Breast epithelium (tissue), 4 donors: ENCODE measurements at regions not wholly inside any gene's neighbourhood (a gene's known extent, or its start where the extent isn't known, plus 50 kb on each side); places are given as distances from the start of the nearest gene placed in this dataset.

Source experiments
- DNase-seq, 2 donors: peaks; one replicate each; pipeline ENCODE4 v3.0.0-alpha.2; 2019; ENCODE audit warnings: low spot score in 2 of 2
- H3K27ac ChIP-seq, 2 donors: fragments of 200-600 bp; sonication (generic) in 1 of 2; one replicate each; pipeline ENCODE4 v1.5.1; 2016 to 2019; ENCODE audit warnings: mild to moderate bottlenecking in 1 of 2
- H3K27me3 ChIP-seq, 2 donors: fragments of 200-600 bp; sonication (generic) in 1 of 2; one replicate each; pipeline versions ENCODE4 v1.5.1 to v1.6.0; 2017 to 2019; ENCODE audit warnings: control low read depth in 1 of 2, mild to moderate bottlenecking in 1 of 2
- H3K36me3 ChIP-seq: fragments of 200-600 bp; one replicate; pipeline ENCODE4 v1.5.1; 2019
- H3K4me1 ChIP-seq, 2 donors: fragments of 200-600 bp; sonication (generic); one replicate each; pipeline ENCODE4 v1.5.1; 2016 to 2019; ENCODE audit warnings: control low read depth in 1 of 2
- H3K4me3 ChIP-seq, 3 donors: fragments of 200-600 bp; sonication (generic); 1 replicate in 2 of 3; 2 replicates in 1 of 3; pipeline ENCODE4 v1.5.1; 2016 to 2019; ENCODE audit warnings: mild to moderate bottlenecking in 3 of 3, moderate library complexity in 2 of 3
- H3K9me3 ChIP-seq, 2 donors: fragments of 200-600 bp; sonication (generic) in 1 of 2; one replicate each; pipeline ENCODE4 v1.5.1; 2016 to 2019; ENCODE audit warnings: control low read depth in 1 of 2
- POLR2A ChIP-seq: fragments of 450-650 bp; IDR thresholded peaks from one replicate; pipeline ENCODE4 v1.6.1; 2016; ENCODE audit warnings: antibody characterized with exemption, mild to moderate bottlenecking, moderate library complexity
- POLR2AphosphoS5 ChIP-seq, 3 donors: sonication (generic); formaldehyde crosslinking; IDR thresholded peaks; one replicate each; pipeline ENCODE4 v1.6.1; 2017; ENCODE audit warnings: antibody characterized with exemption in 3 of 3
- intact Hi-C: fragments of 100-400 bp; cut with DNase I; formaldehyde crosslinking; loops from one replicate; pipeline ENCODE4 v1.15.1; 2023; ENCODE audit warnings: low total_unique reads
- TF ChIP-seq, protein P1 (sequence below), 3 donors: fragments of 450-650 bp; IDR thresholded peaks; one replicate each; pipeline ENCODE4 v1.5.1; 2016 to 2017; ENCODE audit warnings: antibody characterized with exemption in 3 of 3, mild to moderate bottlenecking in 3 of 3, moderate library complexity in 3 of 3

DNA sequence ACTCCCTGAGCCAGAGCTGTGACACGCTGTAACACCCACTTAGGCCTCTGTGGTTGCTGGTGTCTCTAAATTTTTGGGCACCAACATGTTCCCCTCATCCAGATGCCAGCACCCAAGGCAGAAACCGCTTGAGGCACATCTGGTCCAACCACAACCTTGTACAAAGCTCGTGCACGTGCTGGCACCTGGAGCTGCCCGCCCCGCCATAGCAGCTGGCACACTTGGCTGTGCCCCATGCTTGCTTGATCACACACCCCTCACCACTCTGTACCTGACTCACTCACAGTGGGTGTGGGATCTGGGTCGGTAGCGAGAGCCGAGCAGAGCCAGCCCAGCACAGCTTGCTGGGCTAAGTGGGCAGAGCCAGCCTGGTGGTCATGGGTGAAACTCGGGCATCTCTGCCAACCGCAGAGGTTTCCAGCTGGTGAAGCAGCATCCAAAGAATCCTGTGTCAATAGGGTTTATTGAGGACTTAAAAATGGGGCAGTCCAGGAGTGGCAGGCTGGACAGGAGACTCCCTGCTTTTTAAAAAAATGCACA is 1210.4 kb downstream of the TYW1 start:
- Histone ChIP-seq H3K36me3 (no peaks in the 10 kb centered on the region), H3K27me3 (no peaks in the 10 kb centered on the region), H3K4me3 (no peak overlapping the region), H3K9me3 (peaks cover 8 to 10% of the 10 kb centered on the region in 2 donors), H3K27ac (no peak overlapping the region), H3K4me1 (no peaks in the 10 kb centered on the region)
- TF ChIP-seq POLR2A (no peak), POLR2AphosphoS5 (IDR thresholded peaks at IDR 0.05) (no peak)
- TF ChIP-seq, protein P1, sequence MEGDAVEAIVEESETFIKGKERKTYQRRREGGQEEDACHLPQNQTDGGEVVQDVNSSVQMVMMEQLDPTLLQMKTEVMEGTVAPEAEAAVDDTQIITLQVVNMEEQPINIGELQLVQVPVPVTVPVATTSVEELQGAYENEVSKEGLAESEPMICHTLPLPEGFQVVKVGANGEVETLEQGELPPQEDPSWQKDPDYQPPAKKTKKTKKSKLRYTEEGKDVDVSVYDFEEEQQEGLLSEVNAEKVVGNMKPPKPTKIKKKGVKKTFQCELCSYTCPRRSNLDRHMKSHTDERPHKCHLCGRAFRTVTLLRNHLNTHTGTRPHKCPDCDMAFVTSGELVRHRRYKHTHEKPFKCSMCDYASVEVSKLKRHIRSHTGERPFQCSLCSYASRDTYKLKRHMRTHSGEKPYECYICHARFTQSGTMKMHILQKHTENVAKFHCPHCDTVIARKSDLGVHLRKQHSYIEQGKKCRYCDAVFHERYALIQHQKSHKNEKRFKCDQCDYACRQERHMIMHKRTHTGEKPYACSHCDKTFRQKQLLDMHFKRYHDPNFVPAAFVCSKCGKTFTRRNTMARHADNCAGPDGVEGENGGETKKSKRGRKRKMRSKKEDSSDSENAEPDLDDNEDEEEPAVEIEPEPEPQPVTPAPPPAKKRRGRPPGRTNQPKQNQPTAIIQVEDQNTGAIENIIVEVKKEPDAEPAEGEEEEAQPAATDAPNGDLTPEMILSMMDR (IDR thresholded peaks at IDR 0.05), result no peak
- DNase-seq, result no peak
- intact Hi-C loops, result no loop called here

DNA sequence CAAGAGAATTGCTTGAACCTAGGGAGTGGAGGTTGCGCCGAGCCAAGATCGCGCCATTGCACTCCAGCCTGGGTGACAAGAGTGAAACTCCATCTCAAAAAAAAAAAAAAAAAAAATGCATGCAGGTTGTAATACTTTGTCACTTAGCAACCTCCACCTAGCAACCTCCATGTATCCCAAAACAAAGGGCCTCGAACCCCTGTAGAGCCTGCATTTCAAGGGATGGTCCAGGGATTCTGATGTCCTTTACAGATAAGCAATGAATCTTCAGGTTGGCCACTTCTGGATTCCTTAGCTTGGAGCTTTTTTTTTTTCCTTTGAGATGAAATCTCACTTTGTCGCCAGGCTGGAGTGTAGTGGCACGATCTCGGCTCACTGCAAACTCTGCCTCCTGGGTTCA is 1211.0 kb downstream of the TYW1 start:
- no peaks in the 10 kb centered on the region for H3K27me3 ChIP-seq
- H3K36me3 ChIP-seq, result no peaks in the 10 kb centered on the region
- DNase-seq, result no peak
- TF ChIP-seq POLR2AphosphoS5 (IDR thresholded peaks at IDR 0.05) (no peak), POLR2A (no peak)
- TF ChIP-seq, protein P1 (IDR thresholded peaks at IDR 0.05), result no peak
- no peak overlapping the region for H3K4me3 ChIP-seq
- peaks cover 8 to 10% of the 10 kb centered on the region in 2 donors for H3K9me3 ChIP-seq
- no peak overlapping the region for H3K27ac ChIP-seq
- H3K4me1 ChIP-seq, result no peaks in the 10 kb centered on the region
- intact Hi-C loops, result no loop called here

DNA sequence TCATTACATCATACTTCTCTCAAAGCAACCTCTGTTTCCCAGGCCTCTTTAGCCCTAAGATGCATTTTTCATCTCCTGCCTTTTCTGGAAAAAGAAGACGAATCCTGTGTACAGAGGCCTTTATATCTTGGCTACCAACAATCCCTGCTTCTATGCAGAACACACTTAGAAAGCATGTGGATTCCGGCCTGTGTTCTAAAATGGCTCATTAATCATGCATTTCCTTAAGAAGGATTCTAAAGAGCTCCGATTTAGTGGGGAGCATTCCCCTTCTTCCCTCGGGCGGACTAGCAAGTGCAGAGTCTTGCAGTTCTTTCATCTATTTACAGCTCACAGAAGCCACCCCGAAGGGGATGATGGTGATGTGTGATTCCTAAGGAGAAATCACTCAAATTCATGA is 1212.9 kb downstream of the TYW1 start:
- intact Hi-C loops, result no loop called here
- H3K27me3 ChIP-seq, result no peaks in the 10 kb centered on the region
- no peak overlapping the region for H3K27ac ChIP-seq
- peaks cover 8 to 10% of the 10 kb centered on the region in 2 donors for H3K9me3 ChIP-seq
- H3K36me3 ChIP-seq, result no peaks in the 10 kb centered on the region
- no peak overlapping the region for H3K4me3 ChIP-seq
- TF ChIP-seq POLR2A, result no peak
- TF ChIP-seq, protein P1 (IDR thresholded peaks at IDR 0.05), result no peak
- TF ChIP-seq POLR2AphosphoS5 (IDR thresholded peaks at IDR 0.05), result no peak
- H3K4me1 ChIP-seq, result no peaks in the 10 kb centered on the region
- DNase-seq, result no peak

DNA sequence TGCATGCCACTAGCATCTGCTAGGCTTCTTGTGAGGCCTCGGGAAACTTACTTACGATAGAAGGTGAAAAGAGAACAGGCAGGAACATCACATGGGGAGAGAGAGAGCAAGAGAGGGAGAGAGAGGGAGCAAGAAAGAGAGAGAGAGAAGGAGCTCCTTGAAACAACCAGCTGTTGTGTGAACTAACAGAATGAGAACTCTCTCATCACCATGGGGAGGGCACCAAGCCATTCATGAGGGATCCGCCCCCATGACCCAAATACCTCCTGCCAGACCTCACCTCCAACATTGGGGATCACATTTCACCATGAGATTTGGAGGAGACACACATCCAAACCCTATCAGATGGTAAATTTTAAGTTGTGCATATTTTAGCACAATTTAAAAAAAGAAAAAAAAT is 1217.2 kb downstream of the TYW1 start:
- intact Hi-C loops, result no loop called here

DNA sequence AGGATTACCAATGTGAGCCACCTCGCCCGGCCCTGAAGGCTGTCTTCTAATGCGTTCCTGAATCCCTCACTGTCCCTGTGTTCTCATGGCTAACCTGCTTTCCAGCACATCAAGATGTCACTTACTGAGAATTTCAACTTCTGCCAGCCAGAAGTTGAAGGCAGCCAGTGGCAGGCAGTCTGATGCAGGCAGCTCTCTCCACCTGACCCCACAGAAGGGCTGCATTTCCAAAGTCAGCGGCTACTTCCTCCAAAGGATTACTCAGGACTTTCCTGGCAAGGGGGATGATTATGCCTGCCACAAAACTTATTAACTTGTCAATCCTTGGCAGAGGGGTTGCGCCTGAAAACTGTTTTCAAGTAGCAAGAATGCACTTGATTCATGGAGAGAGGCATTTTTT is 1219.4 kb downstream of the TYW1 start:
- peak in 1 of 2 donors; percentile 27 for DNase-seq
- H3K36me3 ChIP-seq, result no peaks in the 10 kb centered on the region
- TF ChIP-seq POLR2A (no peak), POLR2AphosphoS5 (IDR thresholded peaks at IDR 0.05) (no peak)
- TF ChIP-seq, protein P1 (IDR thresholded peaks at IDR 0.05), result no peak
- intact Hi-C loops, result no loop called here
- no peak overlapping the region for H3K27ac ChIP-seq
- no peaks in the 10 kb centered on the region for H3K27me3 ChIP-seq
- no peaks in the 10 kb centered on the region for H3K4me1 ChIP-seq
- H3K4me3 ChIP-seq, result no peak overlapping the region
- no peaks in the 10 kb centered on the region for H3K9me3 ChIP-seq

More for the DNA sequence above, 1217.2 kb downstream of the TYW1 start:
- no peak for TF ChIP-seq POLR2AphosphoS5 (IDR thresholded peaks at IDR 0.05)
- TF ChIP-seq, protein P1 (IDR thresholded peaks at IDR 0.05), result no peak
- no peak for TF ChIP-seq POLR2A
- no peak for DNase-seq
- Histone ChIP-seq H3K27me3 (no peaks in the 10 kb centered on the region), H3K9me3 (no peaks in the 10 kb centered on the region), H3K4me1 (no peaks in the 10 kb centered on the region), H3K4me3 (no peak overlapping the region), H3K36me3 (no peaks in the 10 kb centered on the region), H3K27ac (no peak overlapping the region)
